GM21786 (cell line): ENCODE measurements at regions not wholly inside any gene's neighbourhood (a gene's known extent, or its start where the extent isn't known, plus 50 kb on each side); places are given as distances from the start of the nearest gene placed in this dataset.

Source experiments
- ATAC-seq: cut with Tn5 transposase; IDR thresholded peaks from one replicate; pipeline ENCODE4 v1.9.1; 2021; ENCODE audit not compliant: unreplicated experiment

GRCh38 chr2:67218056-67218455 is 179.1 kb upstream of the ETAA1 start:
- no peak for ATAC-seq

GRCh38 chr2:67219651-67220050 is 177.5 kb upstream of the ETAA1 start:
- ATAC-seq: no peak

- ATAC-seq: no peak
Measured at GRCh38 chr2:67221266-67221665, 175.9 kb upstream of the ETAA1 start.

GRCh38 chr2:67225287-67225973 is 171.7 kb upstream of the ETAA1 start:
- ATAC-seq: no peak

- no peak for ATAC-seq
Measured at GRCh38 chr2:67229706-67230105, 167.4 kb upstream of the ETAA1 start.

- no peak for ATAC-seq
Measured at GRCh38 chr2:67232936-67233335, 164.2 kb upstream of the ETAA1 start.

- no peak for ATAC-seq
Measured at GRCh38 chr2:67234440-67234839, 162.7 kb upstream of the ETAA1 start.

GRCh38 chr2:67237288-67237687 is 159.8 kb upstream of the ETAA1 start:
- no peak for ATAC-seq

GRCh38 chr2:67240507-67240906 is 156.6 kb upstream of the ETAA1 start:
- ATAC-seq: no peak

GRCh38 chr2:67241453-67241852 is 155.7 kb upstream of the ETAA1 start:
- no peak for ATAC-seq

GRCh38 chr2:67242456-67242855 is 154.7 kb upstream of the ETAA1 start:
- no peak for ATAC-seq

GRCh38 chr2:67243919-67244318 is 153.2 kb upstream of the ETAA1 start:
- no peak for ATAC-seq

- no peak for ATAC-seq
Measured at GRCh38 chr2:67246791-67247190, 150.3 kb upstream of the ETAA1 start.

- no peak for ATAC-seq
Measured at GRCh38 chr2:67251741-67252140, 145.4 kb upstream of the ETAA1 start.

- ATAC-seq: no peak
Measured at GRCh38 chr2:67255933-67256615, 141.1 kb upstream of the ETAA1 start.

- ATAC-seq: no peak
Measured at GRCh38 chr2:67256892-67257291, 140.2 kb upstream of the ETAA1 start.

- no peak for ATAC-seq
Measured at GRCh38 chr2:67258122-67258521, 139.0 kb upstream of the ETAA1 start.

GRCh38 chr2:67258831-67259230 is 138.3 kb upstream of the ETAA1 start:
- no peak for ATAC-seq

GRCh38 chr2:67259556-67260342 is 137.4 kb upstream of the ETAA1 start:
- ATAC-seq: no peak

- no peak for ATAC-seq
Measured at GRCh38 chr2:67260343-67261277, 136.5 kb upstream of the ETAA1 start.

GRCh38 chr2:67267241-67267640 is 129.9 kb upstream of the ETAA1 start:
- ATAC-seq: no peak
